ENCODE measurements at regions not wholly inside any gene's neighbourhood (a gene's known extent, or its start where the extent isn't known, plus 50 kb on each side); places are given as distances from the start of the nearest gene placed in this dataset.
"Not testable (repeated sequence)": the region's sequence is repeated elsewhere in the genome, so short reads cannot be mapped to it uniquely, and the experiment has no call there.

- TF ChIP-seq CTCF (IDR thresholded peaks at IDR 0.05; ENCODE audit: low read length); EZH2 (IDR thresholded peaks at IDR 0.05; ENCODE audit: borderline replicate concordance, low read length): not testable (repeated sequence)
Measured at GRCh38 chr5:101205065-101205464, 302.0 kb upstream of the ST8SIA4 start.
